ENCODE measurements at regions not wholly inside any gene's neighbourhood (a gene's known extent, or its start where the extent isn't known, plus 50 kb on each side); places are given as distances from the start of the nearest gene placed in this dataset.

GRCh38 chr10:34916314-34916713 lies 101.2 kb upstream of the PARD3 start:
- no peak for ATAC-seq
- intact Hi-C loops (cut with micrococcal nuclease; ENCODE audit: unreplicated experiment): no loop called here

GRCh38 chr10:34912771-34913170 lies 97.7 kb upstream of the PARD3 start:
- ATAC-seq: no peak
- no TSS peak for BruUV-seq (replicated peaks)
- in situ Hi-C loops (cut with HindIII; ENCODE audit: low pct_unique_long_range_greater_than_20kb, low sequenced_read_pairs) (no loop called here), intact Hi-C loops (cut with micrococcal nuclease; ENCODE audit: unreplicated experiment) (no loop called here)
- H3K27me3 ChIP-seq (ENCODE audit: control insufficient read depth, insufficient read depth, low read length): no peaks in the 10 kb centered on the region
- ChIA-PET POLR2A (no interaction called here), CTCF (no interaction called here)
- no peak for TF ChIP-seq POLR2AphosphoS5 (IDR thresholded peaks at IDR 0.05; ENCODE audit: low read depth, low read length)
- no peak for TF ChIP-seq SIN3A (IDR thresholded peaks at IDR 0.05; ENCODE audit: borderline replicate concordance, insufficient read depth, low read depth, low read length)
- no peak for TF ChIP-seq REST (IDR thresholded peaks at IDR 0.05; ENCODE audit: insufficient read depth in 1 of 2, low read depth in 2 of 2, low read length in 1 of 2)
- TF ChIP-seq CTCF (IDR thresholded peaks at IDR 0.05): no peak
- H3K4me1 ChIP-seq (ENCODE audit: control insufficient read depth, insufficient read depth, low read length): no peaks in the 10 kb centered on the region
- no peak overlapping the region for H3K27ac ChIP-seq (ENCODE audit: low read length)
- no peak for DNase-seq (ENCODE audit: low read depth, low spot score)
- H3K36me3 ChIP-seq (ENCODE audit: control insufficient read depth, insufficient read depth, low read length): no peaks in the 10 kb centered on the region
- no peaks in the 10 kb centered on the region for H3K9me3 ChIP-seq (ENCODE audit: control insufficient read depth, insufficient read depth, low read depth, low read length)
- H3K4me3 ChIP-seq (ENCODE audit: low read depth in 2 of 2, low read length in 2 of 2): no peak overlapping the region

More at GRCh38 chr10:34916314-34916713, 101.2 kb upstream of the PARD3 start:
- Histone ChIP-seq H3K36me3 (ENCODE audit: control insufficient read depth, insufficient read depth, low read length) (no peaks in the 10 kb centered on the region), H3K27ac (ENCODE audit: low read length) (no peak overlapping the region), H3K4me1 (ENCODE audit: control insufficient read depth, insufficient read depth, low read length) (no peaks in the 10 kb centered on the region), H3K9me3 (ENCODE audit: control insufficient read depth, insufficient read depth, low read depth, low read length) (no peaks in the 10 kb centered on the region), H3K4me3 (ENCODE audit: low read depth in 2 of 2, low read length in 2 of 2) (no peak overlapping the region), H3K27me3 (ENCODE audit: control insufficient read depth, insufficient read depth, low read length) (no peaks in the 10 kb centered on the region)
- ChIA-PET POLR2A (no interaction called here), CTCF (no interaction called here)
- in situ Hi-C loops (cut with HindIII; ENCODE audit: low pct_unique_long_range_greater_than_20kb, low sequenced_read_pairs): no loop called here
- no TSS peak for BruUV-seq (replicated peaks)
- DNase-seq (ENCODE audit: low read depth, low spot score): no peak
- TF ChIP-seq REST (IDR thresholded peaks at IDR 0.05; ENCODE audit: insufficient read depth in 1 of 2, low read depth in 2 of 2, low read length in 1 of 2): no peak
- TF ChIP-seq TCF7L2 (IDR thresholded peaks at IDR 0.05; ENCODE audit: low read depth, low read length): no peak
- no peak for TF ChIP-seq CTCF (IDR thresholded peaks at IDR 0.05)
- no peak for TF ChIP-seq POLR2AphosphoS5 (IDR thresholded peaks at IDR 0.05; ENCODE audit: low read depth, low read length)
- TF ChIP-seq SIN3A (IDR thresholded peaks at IDR 0.05; ENCODE audit: borderline replicate concordance, insufficient read depth, low read depth, low read length): no peak
